Activated CD4-positive, alpha-beta memory T cell treated with anti-CD3 and anti-CD28 coated beads for 36 hours (primary cell): ENCODE measurements at regions not wholly inside any gene's neighbourhood (a gene's known extent, or its start where the extent isn't known, plus 50 kb on each side); places are given as distances from the start of the nearest gene placed in this dataset.
"Not testable (repeated sequence)": the region's sequence is repeated elsewhere in the genome, so short reads cannot be mapped to it uniquely, and the experiment has no call there.

ENCODE experiments used
- CTCF ChIA-PET: fragments of 350-600 bp; sonication (Branson Sonifier 250); formaldehyde crosslinking; loops from one replicate; lab custom pipeline; 2021; ENCODE audit warnings: antibody characterized with exemption, inconsistent platforms; lab: Charles Lee
- POLR2A ChIA-PET: fragments of 350-600 bp; sonication (Branson Sonifier 250); formaldehyde crosslinking; loops from one replicate; lab custom pipeline; 2021; ENCODE audit warnings: antibody characterized with exemption; lab: Charles Lee
- DNase-seq: peaks from one replicate; pipeline ENCODE4 v3.0.0-alpha.2; 2020
- H3K27ac Mint-ChIP-seq: one replicate; pipeline ENCODE4 v1.8.0; 2021; ENCODE audit warnings: mixed read lengths
- H3K27me3 Mint-ChIP-seq: one replicate; pipeline ENCODE4 v1.8.0; 2021; ENCODE audit warnings: mixed read lengths
- H3K36me3 Mint-ChIP-seq: one replicate; pipeline ENCODE4 v1.8.0; 2021; ENCODE audit warnings: mixed read lengths
- H3K4me1 Mint-ChIP-seq: one replicate; pipeline ENCODE4 v1.8.0; 2021; ENCODE audit warnings: low read depth, mixed read lengths
- H3K4me3 Mint-ChIP-seq: one replicate; pipeline ENCODE4 v1.8.0; 2021; ENCODE audit warnings: mild to moderate bottlenecking, mixed read lengths
- H3K9me3 Mint-ChIP-seq: one replicate; pipeline ENCODE4 v1.8.0; 2021; ENCODE audit warnings: mixed read lengths
- intact Hi-C: fragments of 100-400 bp; cut with micrococcal nuclease; formaldehyde crosslinking; loops from one replicate; pipeline ENCODE4 v1.15.1; 2023

DNA sequence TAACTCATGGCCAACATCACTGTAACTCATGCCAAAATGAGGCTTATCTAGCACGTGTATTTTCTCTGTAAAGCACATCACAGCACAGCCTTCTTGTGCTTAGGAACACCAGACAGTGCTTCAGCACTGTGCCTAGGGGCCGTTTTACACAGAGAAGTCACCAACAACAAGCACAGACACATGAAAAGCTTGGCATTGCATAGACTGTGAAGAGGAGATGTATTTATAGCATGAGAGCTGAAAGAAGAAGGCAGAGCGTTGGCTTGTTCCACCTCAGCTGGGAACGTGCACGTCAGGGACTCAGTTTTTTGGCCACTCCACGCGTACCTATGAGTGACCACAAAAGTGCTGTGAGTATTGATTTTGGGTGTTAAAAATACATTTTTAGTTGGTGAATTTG, 116.3 kb upstream of the SFRP2 start:
- POLR2A ChIA-PET, result no interaction called here
- no peak overlapping the region for H3K4me3 Mint-ChIP-seq
- intact Hi-C loops, result no loop called here
- H3K27me3 Mint-ChIP-seq, result peaks cover 1% of the 10 kb centered on the region
- DNase-seq, result no peak
- CTCF ChIA-PET, result no interaction called here
- no peaks in the 10 kb centered on the region for H3K4me1 Mint-ChIP-seq
- no peaks in the 10 kb centered on the region for H3K9me3 Mint-ChIP-seq
- H3K27ac Mint-ChIP-seq, result no peak overlapping the region
- no peaks in the 10 kb centered on the region for H3K36me3 Mint-ChIP-seq

DNA sequence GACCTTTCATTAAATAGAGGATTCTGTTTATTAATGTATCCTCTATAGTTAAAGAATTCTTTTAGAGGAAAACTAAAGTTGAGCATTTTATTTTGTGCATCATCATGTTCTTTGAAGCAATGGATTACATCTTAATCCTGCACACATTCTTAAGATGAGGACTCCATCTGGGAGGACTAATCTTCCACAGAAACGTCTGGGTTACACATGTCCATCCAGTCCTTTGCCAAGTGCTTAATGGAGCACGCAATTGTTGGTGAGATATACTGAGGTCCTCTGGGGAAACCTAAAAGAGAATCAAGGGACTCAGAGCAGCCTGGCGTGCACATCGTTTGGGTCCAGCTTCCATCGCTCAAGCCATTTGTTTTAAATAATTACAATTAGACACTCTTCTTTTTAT, 115.1 kb upstream of the SFRP2 start:
- Mint-ChIP-seq H3K4me3 (no peak overlapping the region), H3K4me1 (no peaks in the 10 kb centered on the region), H3K36me3 (no peaks in the 10 kb centered on the region), H3K27me3 (peaks cover 3% of the 10 kb centered on the region), H3K9me3 (no peaks in the 10 kb centered on the region), H3K27ac (no peak overlapping the region)
- intact Hi-C loops, result no loop called here
- POLR2A ChIA-PET, result no interaction called here
- no peak for DNase-seq
- CTCF ChIA-PET, result no interaction called here

DNA sequence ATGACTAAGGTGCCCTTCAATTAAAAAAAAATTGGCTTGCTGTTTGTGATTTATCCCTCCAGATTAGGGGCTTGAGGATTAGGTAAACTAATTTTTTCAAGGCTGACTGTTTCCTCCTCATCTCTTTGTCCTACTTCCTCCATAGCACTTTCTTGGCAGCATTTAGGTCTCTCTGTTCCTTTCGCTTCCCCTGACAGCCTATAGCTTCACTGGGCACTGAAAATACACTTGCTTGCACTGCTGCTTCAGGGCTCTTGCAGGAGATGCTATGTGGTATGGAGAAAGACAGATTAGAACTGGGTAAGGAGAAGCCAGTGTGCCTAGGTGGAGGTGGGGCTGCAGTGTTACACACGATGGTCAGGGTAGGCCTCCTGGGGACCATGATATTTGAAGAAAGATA, 112.3 kb upstream of the SFRP2 start:
- Mint-ChIP-seq H3K4me1 (no peaks in the 10 kb centered on the region), H3K27ac (no peak overlapping the region), H3K4me3 (no peak overlapping the region), H3K27me3 (peaks cover 12% of the 10 kb centered on the region), H3K36me3 (no peaks in the 10 kb centered on the region), H3K9me3 (no peaks in the 10 kb centered on the region)
- ChIA-PET CTCF (no interaction called here), POLR2A (no interaction called here)
- intact Hi-C loops, result no loop called here
- DNase-seq, result no peak

DNA sequence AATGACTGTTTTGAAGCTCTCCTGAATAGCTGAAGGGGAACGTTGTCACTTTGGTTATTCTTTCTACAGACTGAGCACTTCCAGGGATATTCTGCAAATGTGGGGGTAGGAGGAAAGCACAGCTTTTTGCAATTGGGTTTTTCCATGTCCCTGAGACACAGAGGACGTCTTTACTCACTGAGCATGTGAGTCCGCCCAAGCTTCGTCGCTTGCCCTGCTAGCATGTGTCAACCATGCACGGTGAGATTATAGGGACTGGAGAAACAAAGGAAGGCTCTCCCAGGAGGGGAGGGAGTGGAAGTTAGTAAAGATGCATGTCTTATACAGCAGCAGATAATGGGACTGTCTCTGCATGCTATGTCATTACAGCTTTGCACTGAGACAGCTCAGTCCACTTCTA, 111.5 kb upstream of the SFRP2 start:
- Mint-ChIP-seq H3K27me3 (peaks cover 12% of the 10 kb centered on the region), H3K36me3 (no peaks in the 10 kb centered on the region), H3K4me1 (no peaks in the 10 kb centered on the region), H3K4me3 (no peak overlapping the region), H3K9me3 (no peaks in the 10 kb centered on the region), H3K27ac (no peak overlapping the region)
- ChIA-PET POLR2A (no interaction called here), CTCF (interaction anchor here (0.8 kb wide), 1 partner anchor 9 kb away, joined by 4 read pairs; no protein-coding TSS in a partner anchor)
- DNase-seq, result no peak
- intact Hi-C loops, result no loop called here

GRCh38 chr4:153890761-153891160, 101.9 kb upstream of the SFRP2 start:
- H3K27me3 Mint-ChIP-seq, result peaks cover 10% of the 10 kb centered on the region
- POLR2A ChIA-PET, result no interaction called here
- no peak for DNase-seq
- CTCF ChIA-PET, result no interaction called here
- no peak overlapping the region for H3K27ac Mint-ChIP-seq
- H3K4me3 Mint-ChIP-seq, result no peak overlapping the region
- no peaks in the 10 kb centered on the region for H3K9me3 Mint-ChIP-seq
- intact Hi-C loops, result no loop called here
- H3K4me1 Mint-ChIP-seq, result no peaks in the 10 kb centered on the region
- no peaks in the 10 kb centered on the region for H3K36me3 Mint-ChIP-seq

- H3K9me3 Mint-ChIP-seq, result no peaks in the 10 kb centered on the region
- ChIA-PET POLR2A (no interaction called here), CTCF (no interaction called here)
- no peak for DNase-seq
- H3K27me3 Mint-ChIP-seq, result peaks cover 10% of the 10 kb centered on the region
- H3K4me3 Mint-ChIP-seq, result no peak overlapping the region
- H3K36me3 Mint-ChIP-seq, result no peaks in the 10 kb centered on the region
- intact Hi-C loops, result no loop called here
- H3K4me1 Mint-ChIP-seq, result no peaks in the 10 kb centered on the region
- no peak overlapping the region for H3K27ac Mint-ChIP-seq
These were observed 98.3 kb upstream of the SFRP2 start for GRCh38 chr4:153887217-153887616.

- peaks cover 7% of the 10 kb centered on the region for H3K27me3 Mint-ChIP-seq
- no peak for DNase-seq
- H3K36me3 Mint-ChIP-seq, result peaks cover 7% of the 10 kb centered on the region
- peaks cover 22% of the 10 kb centered on the region for H3K9me3 Mint-ChIP-seq
- H3K4me1 Mint-ChIP-seq, result no peaks in the 10 kb centered on the region
- intact Hi-C loops, result no loop called here
- POLR2A ChIA-PET, result no interaction called here
- no peak overlapping the region for H3K4me3 Mint-ChIP-seq
- no peak overlapping the region for H3K27ac Mint-ChIP-seq
- CTCF ChIA-PET, result no interaction called here
These were observed 95.4 kb upstream of the SFRP2 start for GRCh38 chr4:153884325-153884724.

DNA sequence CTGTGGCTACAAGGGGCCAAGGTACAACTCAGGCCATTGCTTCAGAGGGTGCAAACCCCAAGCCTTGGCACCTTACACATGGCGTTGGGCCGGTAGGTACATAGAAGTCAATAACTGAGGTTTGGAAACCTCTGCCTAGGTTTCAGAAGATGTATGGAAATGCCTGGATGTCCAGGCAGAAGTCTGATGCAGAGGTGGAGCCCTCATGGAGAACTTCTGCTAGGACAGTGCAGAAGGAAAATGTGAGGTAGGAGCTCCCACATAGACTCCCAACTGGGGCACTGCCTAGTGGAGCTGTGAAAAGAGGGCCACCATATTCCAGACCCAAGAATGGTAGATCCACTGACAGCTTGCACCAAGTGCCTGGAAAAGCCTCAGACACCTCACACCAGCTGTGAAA, 92.1 kb upstream of the SFRP2 start:
- CTCF ChIA-PET, result no interaction called here

GRCh38 chr4:153877898-153878297, 89.0 kb upstream of the SFRP2 start:
- ChIA-PET POLR2A (no interaction called here), CTCF (no interaction called here)
- H3K27ac Mint-ChIP-seq, result no peak overlapping the region
- peaks cover 22% of the 10 kb centered on the region for H3K9me3 Mint-ChIP-seq
- DNase-seq, result no peak
- H3K36me3 Mint-ChIP-seq, result peaks cover 7% of the 10 kb centered on the region
- no peaks in the 10 kb centered on the region for H3K4me1 Mint-ChIP-seq
- H3K4me3 Mint-ChIP-seq, result no peak overlapping the region
- H3K27me3 Mint-ChIP-seq, result peaks cover 9% of the 10 kb centered on the region
- intact Hi-C loops, result no loop called here

More for the DNA sequence above, 92.1 kb upstream of the SFRP2 start:
- Mint-ChIP-seq H3K36me3 (peaks cover 7% of the 10 kb centered on the region), H3K9me3 (peaks cover 22% of the 10 kb centered on the region), H3K27ac (no peak overlapping the region), H3K4me1 (no peaks in the 10 kb centered on the region), H3K27me3 (peaks cover 1% of the 10 kb centered on the region), H3K4me3 (no peak overlapping the region)
- POLR2A ChIA-PET, result no interaction called here
- no peak for DNase-seq
- intact Hi-C loops, result no loop called here

GRCh38 chr4:153873741-153874140, 84.9 kb upstream of the SFRP2 start:
- DNase-seq, result no peak
- Mint-ChIP-seq H3K27me3 (peaks cover 10% of the 10 kb centered on the region), H3K36me3 (no peaks in the 10 kb centered on the region), H3K9me3 (peaks cover under 1% of the 10 kb centered on the region), H3K4me3 (no peak overlapping the region), H3K4me1 (no peaks in the 10 kb centered on the region), H3K27ac (no peak overlapping the region)
- ChIA-PET CTCF (no interaction called here), POLR2A (no interaction called here)
- intact Hi-C loops, result no loop called here

DNA sequence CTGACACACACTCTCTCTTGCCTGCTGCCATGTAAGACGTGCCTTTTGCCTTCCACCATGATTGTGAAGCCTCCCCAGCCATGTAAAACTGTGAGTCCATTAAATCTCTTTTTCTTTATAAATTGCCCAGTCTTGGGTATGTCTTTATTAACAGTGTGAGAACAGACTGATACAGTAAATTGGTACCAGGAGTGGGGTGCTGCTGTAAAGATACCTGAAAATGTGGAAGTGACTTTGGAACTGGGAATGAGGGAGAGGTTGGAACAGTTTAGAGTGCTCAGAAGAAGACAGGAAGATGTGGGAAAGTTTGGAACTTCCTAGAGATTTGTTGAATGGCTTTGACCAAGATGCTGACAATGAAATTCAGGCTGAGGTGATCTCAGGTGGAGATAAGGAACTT, 77.9 kb upstream of the SFRP2 start:
- H3K4me3 Mint-ChIP-seq, DNase-seq, H3K4me1 Mint-ChIP-seq, H3K27me3 Mint-ChIP-seq, CTCF ChIA-PET, intact Hi-C loops, POLR2A ChIA-PET, H3K27ac Mint-ChIP-seq: not testable (repeated sequence)
- peaks cover 12% of the 10 kb centered on the region for H3K36me3 Mint-ChIP-seq
- H3K9me3 Mint-ChIP-seq, result peaks cover 48% of the 10 kb centered on the region

- ChIA-PET POLR2A (no interaction called here), CTCF (no interaction called here)
- Mint-ChIP-seq H3K9me3 (peaks cover 15% of the 10 kb centered on the region), H3K4me3 (no peak overlapping the region), H3K27me3 (peaks cover 8% of the 10 kb centered on the region), H3K4me1 (no peaks in the 10 kb centered on the region), H3K36me3 (no peaks in the 10 kb centered on the region), H3K27ac (no peak overlapping the region)
- intact Hi-C loops, result no loop called here
- DNase-seq, result no peak
These were observed 63.6 kb upstream of the SFRP2 start for GRCh38 chr4:153852501-153852900.

GRCh38 chr4:153850533-153851280, 61.8 kb upstream of the SFRP2 start:
- Mint-ChIP-seq H3K4me3 (no peak overlapping the region), H3K27ac (no peak overlapping the region), H3K9me3 (peaks cover 13% of the 10 kb centered on the region), H3K36me3 (no peaks in the 10 kb centered on the region), H3K4me1 (no peaks in the 10 kb centered on the region), H3K27me3 (peaks cover 8% of the 10 kb centered on the region)
- intact Hi-C loops, result no loop called here
- ChIA-PET POLR2A (no interaction called here), CTCF (no interaction called here)
- DNase-seq, result no peak
